GM12891 (cell line): ENCODE measurements at regions not wholly inside any gene's neighbourhood (a gene's known extent, or its start where the extent isn't known, plus 50 kb on each side); places are given as distances from the start of the nearest gene placed in this dataset.

Experiments
- PAX5 ChIP-seq: IDR thresholded peaks from 2 replicates; pipeline ENCODE4 v1.6.1; 2011; ENCODE audit warnings: low read length, moderate library complexity, mild to moderate bottlenecking; ENCODE audit not compliant: insufficient read depth, severe bottlenecking
- POLR2A ChIP-seq: IDR thresholded peaks from 2 replicates; pipeline ENCODE4 v1.6.1; 2011; ENCODE audit warnings: low read depth, low read length, control low read depth
- POLR2AphosphoS5 ChIP-seq: IDR thresholded peaks from 2 replicates; pipeline ENCODE4 v1.6.1; 2011; ENCODE audit warnings: low read depth, low read length, control low read depth
- POU2F2 ChIP-seq: IDR thresholded peaks from 2 replicates; pipeline ENCODE4 v1.6.1; 2011; ENCODE audit warnings: low read depth, mild to moderate bottlenecking, control low read depth, low read length, moderate library complexity
- SPI1 ChIP-seq: IDR thresholded peaks from 2 replicates; pipeline ENCODE4 v1.6.1; 2011; ENCODE audit warnings: low read depth, low read length, control low read depth
- TAF1 ChIP-seq: IDR thresholded peaks from 2 replicates; pipeline ENCODE4 v1.6.1; 2011; ENCODE audit warnings: low read depth, low read length, control low read depth

DNA sequence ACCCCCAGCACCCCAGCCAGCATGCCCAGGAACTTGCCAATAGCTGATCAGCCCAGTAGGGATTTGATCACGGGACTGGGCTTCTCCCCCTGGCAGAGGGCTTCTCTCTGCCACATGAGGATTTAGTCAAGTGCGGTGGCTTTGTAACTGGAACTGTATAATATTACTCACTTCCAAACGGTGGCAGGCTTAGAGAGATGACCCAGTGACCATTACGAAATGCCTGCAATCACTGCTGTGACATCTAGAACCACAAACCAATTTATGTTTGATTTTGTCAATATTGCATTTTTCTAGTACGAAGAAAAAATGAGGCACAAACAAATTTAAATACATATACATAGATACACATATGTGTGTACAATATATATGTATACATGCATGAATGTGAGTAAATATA lies 192.1 kb downstream of the ERCC6L2 start:
- no peak for TF ChIP-seq PAX5
- no peak for TF ChIP-seq POLR2A
- TF ChIP-seq POLR2AphosphoS5, result no peak
- TF ChIP-seq SPI1, result no peak
- TF ChIP-seq TAF1, result no peak
- no peak for TF ChIP-seq POU2F2
